Activated CD4-positive, alpha-beta T cell treated with anti-CD3 and anti-CD28 coated beads, Interleukin-2, Interleukin-4, amounts not matched to agents 100 ng/mL and 50 ng/mL, durations not matched to agents 16 hours and 8 hours (primary cell): ENCODE measurements at regions not wholly inside any gene's neighbourhood (a gene's known extent, or its start where the extent isn't known, plus 50 kb on each side); places are given as distances from the start of the nearest gene placed in this dataset.

Experiments
- DNase-seq: peaks from one replicate; pipeline ENCODE4 v3.0.0-alpha.2; 2020; ENCODE audit warnings: low spot score

- DNase-seq: no peak
Observed at GRCh38 chr22:47769652-47770051, 1007.2 kb downstream of the TBC1D22A start.

- no peak for DNase-seq
Observed at GRCh38 chr22:47768027-47768426, 1005.6 kb downstream of the TBC1D22A start.

GRCh38 chr22:47767403-47767802 is 1005.0 kb downstream of the TBC1D22A start:
- no peak for DNase-seq

- no peak for DNase-seq
Observed at GRCh38 chr22:47765757-47766156, 1003.3 kb downstream of the TBC1D22A start.

- DNase-seq: no peak
Observed at GRCh38 chr22:47762141-47762540, 999.7 kb downstream of the TBC1D22A start.

GRCh38 chr22:47759909-47760308 is 997.5 kb downstream of the TBC1D22A start:
- no peak for DNase-seq

- DNase-seq: no peak
Observed at GRCh38 chr22:47757741-47758140, 995.3 kb downstream of the TBC1D22A start.

GRCh38 chr22:47750086-47750485 is 987.6 kb downstream of the TBC1D22A start:
- DNase-seq: no peak

- DNase-seq: no peak
Observed at GRCh38 chr22:47748957-47749356, 986.5 kb downstream of the TBC1D22A start.

GRCh38 chr22:47748271-47748670 is 985.8 kb downstream of the TBC1D22A start:
- no peak for DNase-seq

- DNase-seq: no peak
Observed at GRCh38 chr22:47740109-47740805, 977.8 kb downstream of the TBC1D22A start.

- no peak for DNase-seq
Observed at GRCh38 chr22:47739291-47740015, 977.0 kb downstream of the TBC1D22A start.

GRCh38 chr22:47738472-47739013 is 976.1 kb downstream of the TBC1D22A start:
- no peak for DNase-seq

GRCh38 chr22:47736186-47737034 is 974.0 kb downstream of the TBC1D22A start:
- DNase-seq: no peak

GRCh38 chr22:47734511-47734910 is 972.1 kb downstream of the TBC1D22A start:
- no peak for DNase-seq

GRCh38 chr22:47727641-47728040 is 965.2 kb downstream of the TBC1D22A start:
- DNase-seq: no peak

- DNase-seq: no peak
Observed at GRCh38 chr22:47724751-47725150, 962.3 kb downstream of the TBC1D22A start.

GRCh38 chr22:47724030-47724429 is 961.6 kb downstream of the TBC1D22A start:
- DNase-seq: no peak

GRCh38 chr22:47718337-47718736 is 955.9 kb downstream of the TBC1D22A start:
- no peak for DNase-seq

- no peak for DNase-seq
Observed at GRCh38 chr22:47716890-47717615, 954.6 kb downstream of the TBC1D22A start.

GRCh38 chr22:47715866-47716578 is 953.6 kb downstream of the TBC1D22A start:
- no peak for DNase-seq
